MCF 10A (cell line): ENCODE measurements at regions not wholly inside any gene's neighbourhood (a gene's known extent, or its start where the extent isn't known, plus 50 kb on each side); places are given as distances from the start of the nearest gene placed in this dataset.

Experiments
- BruUV-seq: library from RNA; stranded (reverse); fragments of 400-500 nt; replicated peaks from 2 replicates; lab custom pipeline; 2021; lab: Mats Ljungman, UMichigan
- CTCF ChIA-PET: fragments of 300-600 bp; sonication (Branson Sonifier 250); formaldehyde crosslinking; extraction: SDS; loops from one replicate; lab custom pipeline; 2021; ENCODE audit warnings: antibody characterized with exemption, inconsistent platforms; lab: Yijun Ruan, JAX
- POLR2A ChIA-PET: fragments of 300-600, 350-650 bp; sonication (Branson Sonifier 250); formaldehyde crosslinking; extraction: SDS; loops from one replicate; lab custom pipeline; 2020; ENCODE audit warnings: antibody characterized with exemption, inconsistent platforms; lab: Yijun Ruan, JAX
- DNase-seq: peaks from one replicate; pipeline ENCODE4 v3.0.0-alpha.2; 2018; ENCODE audit not compliant: unreplicated experiment
- H3K27ac Mint-ChIP-seq: one replicate; pipeline ENCODE4 v1.8.0; 2022; ENCODE audit warnings: mild to moderate bottlenecking, low read depth, mixed read lengths; ENCODE audit not compliant: unreplicated experiment
- H3K27me3 Mint-ChIP-seq: one replicate; pipeline ENCODE4 v1.8.0; 2022; ENCODE audit warnings: mixed read lengths; ENCODE audit not compliant: insufficient read depth, unreplicated experiment
- H3K36me3 Mint-ChIP-seq: one replicate; pipeline ENCODE4 v1.8.0; 2022; ENCODE audit warnings: mild to moderate bottlenecking, moderate library complexity, mixed read lengths; ENCODE audit not compliant: insufficient read depth, unreplicated experiment
- H3K4me1 Mint-ChIP-seq: one replicate; pipeline ENCODE4 v1.8.0; 2022; ENCODE audit warnings: mixed read lengths; ENCODE audit not compliant: insufficient read depth, unreplicated experiment
- H3K4me3 Mint-ChIP-seq: one replicate; pipeline ENCODE4 v1.8.0; 2022; ENCODE audit warnings: mild to moderate bottlenecking, moderate library complexity, mixed read lengths; ENCODE audit not compliant: unreplicated experiment
- H3K9me3 Mint-ChIP-seq: one replicate; pipeline ENCODE4 v1.8.0; 2022; ENCODE audit warnings: mixed read lengths; ENCODE audit not compliant: unreplicated experiment
- CTCF ChIP-seq: fragments of 200-600 bp; IDR thresholded peaks from one replicate; pipeline ENCODE4 v1.8.0; 2022; ENCODE audit warnings: antibody characterized with exemption, mild to moderate bottlenecking; ENCODE audit not compliant: unreplicated experiment
- intact Hi-C: fragments of 100-400 bp; cut with micrococcal nuclease; formaldehyde crosslinking; loops from 2 replicates; pipeline ENCODE4 v1.14.1; 2022

GRCh38 chrX:25131055-25131454 lies 115.3 kb upstream of the ARX start:
- CTCF ChIA-PET: interaction anchor here (2.0 to 3.5 kb wide), 2 partner anchors 13 to 292 kb away, joined by 11 to 25 read pairs; no protein-coding TSS in a partner anchor
- no peaks in the 10 kb centered on the region for H3K36me3 Mint-ChIP-seq

GRCh38 chrX:25130619-25131018 lies 114.9 kb upstream of the ARX start:
- POLR2A ChIA-PET: interaction anchor here (0.6 to 0.7 kb wide), 2 partner anchors 415 to 1256 kb away, joined by 3 to 4 read pairs; no protein-coding TSS in a partner anchor
- TF ChIP-seq CTCF: no peak
- Mint-ChIP-seq H3K4me3 (no peak overlapping the region), H3K27ac (no peak overlapping the region), H3K36me3 (no peaks in the 10 kb centered on the region), H3K4me1 (no peaks in the 10 kb centered on the region), H3K9me3 (peaks cover 5% of the 10 kb centered on the region), H3K27me3 (peaks cover 45% of the 10 kb centered on the region)
- no TSS peak for BruUV-seq
- DNase-seq: no peak
- CTCF ChIA-PET: interaction anchor here (2.0 to 3.5 kb wide), 2 partner anchors 14 to 291 kb away, joined by 11 to 25 read pairs; no protein-coding TSS in a partner anchor
- intact Hi-C loops: no loop called here

More at GRCh38 chrX:25131055-25131454, 115.3 kb upstream of the ARX start:
- POLR2A ChIA-PET: interaction anchor here (0.6 to 1.0 kb wide), 3 partner anchors 316 to 1256 kb away, joined by 3 to 4 read pairs (median 3); no protein-coding TSS in a partner anchor
- Mint-ChIP-seq H3K4me3 (no peak overlapping the region), H3K9me3 (peaks cover 7% of the 10 kb centered on the region), H3K4me1 (no peaks in the 10 kb centered on the region), H3K27ac (no peak overlapping the region), H3K27me3 (peaks cover 49% of the 10 kb centered on the region)
- BruUV-seq: no TSS peak
- intact Hi-C loops: no loop called here
- peak; percentile 5 for DNase-seq
- TF ChIP-seq CTCF: no peak

- POLR2A ChIA-PET: no interaction called here
- H3K4me3 Mint-ChIP-seq: no peak overlapping the region
- TF ChIP-seq CTCF: no peak
- no peaks in the 10 kb centered on the region for H3K36me3 Mint-ChIP-seq
- peaks cover 12% of the 10 kb centered on the region for H3K27me3 Mint-ChIP-seq
- no peak overlapping the region for H3K27ac Mint-ChIP-seq
- CTCF ChIA-PET: interaction anchor here (1.4 kb wide), 1 partner anchor 287 kb away, joined by 6 read pairs; no protein-coding TSS in a partner anchor
- H3K9me3 Mint-ChIP-seq: no peaks in the 10 kb centered on the region
- BruUV-seq: no TSS peak
- H3K4me1 Mint-ChIP-seq: no peaks in the 10 kb centered on the region
- intact Hi-C loops: no loop called here
- no peak for DNase-seq
Observed at GRCh38 chrX:25125483-25125882, 109.7 kb upstream of the ARX start.

GRCh38 chrX:25124391-25124790 lies 108.6 kb upstream of the ARX start:
- no peak for TF ChIP-seq CTCF
- BruUV-seq: no TSS peak
- POLR2A ChIA-PET: no interaction called here
- no peak overlapping the region for H3K27ac Mint-ChIP-seq
- intact Hi-C loops: no loop called here
- H3K4me3 Mint-ChIP-seq: no peak overlapping the region
- CTCF ChIA-PET: interaction anchor here (0.5 to 1.5 kb wide), 5 partner anchors 13 to 323 kb away, joined by 3 to 6 read pairs (median 3); no protein-coding TSS in a partner anchor
- no peaks in the 10 kb centered on the region for H3K9me3 Mint-ChIP-seq
- no peak for DNase-seq
- H3K36me3 Mint-ChIP-seq: no peaks in the 10 kb centered on the region
- no peaks in the 10 kb centered on the region for H3K4me1 Mint-ChIP-seq
- H3K27me3 Mint-ChIP-seq: peaks cover 8% of the 10 kb centered on the region
